ENCODE measurements at regions not wholly inside any gene's neighbourhood (a gene's known extent, or its start where the extent isn't known, plus 50 kb on each side); places are given as distances from the start of the nearest gene placed in this dataset.

- TF ChIP-seq MYC (IDR thresholded peaks at IDR 0.05; ENCODE audit: low read depth, low read length) = no peak
- TF ChIP-seq CTCF (IDR thresholded peaks at IDR 0.05; ENCODE audit: extremely low read depth in 1 of 2, insufficient read depth in 1 of 2, low read depth in 1 of 2, low read length in 2 of 2) = no peak
- TF ChIP-seq POLR2A (IDR thresholded peaks at IDR 0.05; ENCODE audit: low read depth, low read length) = no peak
- TF ChIP-seq POLR2AphosphoS5 (IDR thresholded peaks at IDR 0.05; ENCODE audit: insufficient read depth, low read depth, low read length) = no peak
- no peak for TF ChIP-seq JUN (IDR thresholded peaks at IDR 0.05; ENCODE audit: borderline replicate concordance, insufficient read depth, insufficient read length, low read depth)
- no peak for TF ChIP-seq MAX (IDR thresholded peaks at IDR 0.05; ENCODE audit: insufficient read depth, insufficient read length)
- no peak for TF ChIP-seq EZH2 (IDR thresholded peaks at IDR 0.05; ENCODE audit: borderline replicate concordance, low read depth, low read length, severe bottlenecking)
- TF ChIP-seq FOS (IDR thresholded peaks at IDR 0.05; ENCODE audit: borderline replicate concordance, insufficient read depth, low read length) = no peak
Observed at GRCh38 chr10:36023939-36024338, 381.8 kb upstream of the FZD8 start.

Data from endothelial cell of umbilical vein (primary cell).